ENCODE measurements at regions not wholly inside any gene's neighbourhood (a gene's known extent, or its start where the extent isn't known, plus 50 kb on each side); places are given as distances from the start of the nearest gene placed in this dataset.

GRCh38 chr13:66068683-66069082 is 1161.5 kb downstream of the PCDH9 start:
- no peak for DNase-seq

- DNase-seq: no peak
These were observed 1181.2 kb downstream of the PCDH9 start for GRCh38 chr13:66048888-66049287.

- DNase-seq: no peak
These were observed 1189.6 kb downstream of the PCDH9 start for GRCh38 chr13:66040506-66040905.

- DNase-seq: no peak
These were observed 1193.0 kb downstream of the PCDH9 start for GRCh38 chr13:66037096-66037495.

- no peak for DNase-seq
These were observed 1193.5 kb downstream of the PCDH9 start for GRCh38 chr13:66036636-66037035.

GRCh38 chr13:66036024-66036614 is 1194.0 kb downstream of the PCDH9 start:
- no peak for DNase-seq

GRCh38 chr13:66033924-66034323 is 1196.2 kb downstream of the PCDH9 start:
- DNase-seq: no peak

- no peak for DNase-seq
These were observed 1208.3 kb downstream of the PCDH9 start for GRCh38 chr13:66021846-66022245.

- no peak for DNase-seq
These were observed 1215.4 kb downstream of the PCDH9 start for GRCh38 chr13:66014771-66015170.

GRCh38 chr13:66009241-66009640 is 1220.9 kb downstream of the PCDH9 start:
- no peak for DNase-seq

- no peak for DNase-seq
These were observed 1226.6 kb downstream of the PCDH9 start for GRCh38 chr13:66003558-66003957.

- no peak for DNase-seq
These were observed 1229.0 kb downstream of the PCDH9 start for GRCh38 chr13:66001140-66001539.

- no peak for DNase-seq
These were observed 1230.7 kb downstream of the PCDH9 start for GRCh38 chr13:65999411-65999810.

- DNase-seq: no peak
These were observed 1239.5 kb downstream of the PCDH9 start for GRCh38 chr13:65990684-65991083.

- no peak for DNase-seq
These were observed 1244.5 kb downstream of the PCDH9 start for GRCh38 chr13:65985612-65986011.

- no peak for DNase-seq
These were observed 1252.6 kb downstream of the PCDH9 start for GRCh38 chr13:65977525-65977924.

- DNase-seq: no peak
These were observed 1258.6 kb downstream of the PCDH9 start for GRCh38 chr13:65971541-65971940.

GRCh38 chr13:65966991-65967451 is 1263.1 kb downstream of the PCDH9 start:
- DNase-seq: no peak

- no peak for DNase-seq
These were observed 1264.6 kb downstream of the PCDH9 start for GRCh38 chr13:65965501-65965900.

GRCh38 chr13:65964672-65965071 is 1265.5 kb downstream of the PCDH9 start:
- DNase-seq: no peak

- DNase-seq: no peak
These were observed 1270.8 kb downstream of the PCDH9 start for GRCh38 chr13:65959305-65959704.

- DNase-seq: no peak
These were observed 1283.7 kb downstream of the PCDH9 start for GRCh38 chr13:65946387-65946786.

GRCh38 chr13:65943708-65944107 is 1286.4 kb downstream of the PCDH9 start:
- no peak for DNase-seq

GRCh38 chr13:65943024-65943423 is 1287.1 kb downstream of the PCDH9 start:
- no peak for DNase-seq

GRCh38 chr13:65940720-65941119 is 1289.4 kb downstream of the PCDH9 start:
- DNase-seq: peak; percentile 12

Data from NCI-H1436 (cell line).